Mucosa of rectum (tissue), 2 donors: ENCODE measurements at regions not wholly inside any gene's neighbourhood (a gene's known extent, or its start where the extent isn't known, plus 50 kb on each side); places are given as distances from the start of the nearest gene placed in this dataset.

Experiments used
- H3K27ac ChIP-seq, 2 donors: one replicate each; pipeline ENCODE4 v1.7.0; 2013; ENCODE audit warnings: inconsistent platforms in 2 of 2, low read depth in 2 of 2, low read length in 2 of 2
- H3K27me3 ChIP-seq, 2 donors: one replicate each; pipeline ENCODE4 v1.7.0; 2013; ENCODE audit warnings: low read length in 2 of 2; ENCODE audit not compliant: control insufficient read depth in 2 of 2, insufficient read depth in 2 of 2
- H3K36me3 ChIP-seq, 2 donors: one replicate each; pipeline ENCODE4 v1.7.0; 2013; ENCODE audit warnings: low read length in 2 of 2; ENCODE audit not compliant: control insufficient read depth in 2 of 2, insufficient read depth in 2 of 2
- H3K4me1 ChIP-seq, 2 donors: one replicate each; pipeline ENCODE4 v1.7.0; 2013; ENCODE audit warnings: low read length in 2 of 2, mild to moderate bottlenecking in 1 of 2; ENCODE audit not compliant: control insufficient read depth in 2 of 2, insufficient read depth in 2 of 2
- H3K4me3 ChIP-seq, 2 donors: one replicate each; pipeline ENCODE4 v1.7.0; 2013; ENCODE audit warnings: low read length in 2 of 2
- H3K9ac ChIP-seq, 2 donors: one replicate each; pipeline ENCODE4 v1.7.0; 2013; ENCODE audit warnings: low read length in 2 of 2, low read depth in 1 of 2, mild to moderate bottlenecking in 1 of 2
- H3K9me3 ChIP-seq, 2 donors: one replicate each; pipeline ENCODE4 v1.7.0; 2013; ENCODE audit warnings: low read length in 2 of 2; ENCODE audit not compliant: control insufficient read depth in 2 of 2
- donor health status: healthy.
- donor health status: Normal muscosa, but diverticular disease.

DNA sequence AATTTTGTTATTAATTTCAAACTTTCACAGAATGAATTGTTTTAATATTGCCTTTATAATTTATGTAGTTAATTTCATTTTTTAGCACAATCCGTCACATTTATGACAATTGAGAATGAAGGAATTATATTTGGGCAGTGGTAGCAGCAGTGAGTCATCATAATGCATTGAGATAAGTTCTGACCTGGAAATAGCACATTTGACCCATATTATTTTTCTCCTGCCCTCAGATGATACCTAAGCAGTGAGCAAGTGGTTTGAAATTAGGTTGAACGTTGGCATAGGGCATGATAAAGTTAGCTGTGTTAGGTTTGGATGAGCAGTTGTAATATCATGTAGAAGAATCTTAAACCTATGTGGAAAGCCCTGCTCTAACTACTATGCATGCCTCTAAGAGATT, 1431.3 kb upstream of the CDH8 start:
- Histone ChIP-seq H3K27ac (no peak overlapping the region), H3K9ac (no peak overlapping the region), H3K27me3 (no peaks in the 10 kb centered on the region), H3K4me3 (no peak overlapping the region), H3K36me3 (no peaks in the 10 kb centered on the region), H3K4me1 (no peaks in the 10 kb centered on the region), H3K9me3 (no peaks in the 10 kb centered on the region)

DNA sequence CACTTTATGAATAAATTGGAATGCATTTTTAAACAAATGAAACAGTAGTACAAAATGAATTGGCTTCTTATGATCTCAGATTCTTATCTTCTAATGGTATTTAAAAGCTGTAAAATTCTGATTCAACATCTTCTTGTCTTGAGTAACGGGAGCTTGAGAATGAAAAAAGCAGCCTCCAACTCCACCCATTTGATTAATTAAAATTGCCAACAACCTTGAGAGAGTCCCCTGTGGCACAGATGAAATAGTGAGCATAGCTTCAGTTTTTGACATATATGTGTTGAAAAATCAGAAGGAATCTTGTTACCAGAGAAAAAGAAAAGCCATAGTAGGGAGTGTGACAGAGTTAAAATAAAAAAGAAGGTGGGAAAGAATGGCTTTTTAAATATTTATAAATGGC, 1426.1 kb upstream of the CDH8 start:
- H3K27ac ChIP-seq, result no peak overlapping the region
- no peaks in the 10 kb centered on the region for H3K27me3 ChIP-seq
- no peak overlapping the region for H3K9ac ChIP-seq
- H3K4me1 ChIP-seq, result no peaks in the 10 kb centered on the region
- H3K4me3 ChIP-seq, result no peak overlapping the region
- no peaks in the 10 kb centered on the region for H3K9me3 ChIP-seq
- no peaks in the 10 kb centered on the region for H3K36me3 ChIP-seq

DNA sequence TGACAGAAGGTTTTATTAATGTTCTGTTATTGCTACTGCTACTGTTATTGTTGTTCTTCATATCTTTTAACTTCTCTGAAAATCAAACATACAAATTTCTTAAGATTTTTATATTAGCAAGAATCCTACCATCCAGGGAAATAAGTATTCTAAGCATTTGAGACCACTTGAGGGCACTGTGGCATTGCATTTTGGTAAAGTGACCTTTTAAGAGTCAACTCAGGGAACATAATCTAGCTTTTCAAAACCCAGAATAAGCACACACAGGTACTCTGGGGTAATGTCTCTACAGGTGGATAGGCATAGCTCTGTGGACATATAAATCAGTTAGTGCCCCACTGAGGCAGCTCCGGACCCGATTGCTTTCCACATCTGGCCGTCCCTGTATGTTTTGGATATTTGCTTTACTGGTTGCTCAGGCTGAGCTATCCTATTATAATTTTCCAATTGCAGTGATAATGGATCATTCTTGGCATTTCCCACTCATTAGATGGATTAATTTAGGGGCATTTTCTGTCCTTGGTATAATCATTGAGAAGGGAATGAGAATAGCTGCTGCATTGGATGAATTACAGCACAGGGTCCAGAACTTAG, 1425.1 kb upstream of the CDH8 start:
- Histone ChIP-seq H3K9ac (no peak overlapping the region), H3K4me1 (no peaks in the 10 kb centered on the region), H3K27ac (no peak overlapping the region), H3K9me3 (no peaks in the 10 kb centered on the region), H3K36me3 (no peaks in the 10 kb centered on the region), H3K27me3 (no peaks in the 10 kb centered on the region), H3K4me3 (no peak overlapping the region)

DNA sequence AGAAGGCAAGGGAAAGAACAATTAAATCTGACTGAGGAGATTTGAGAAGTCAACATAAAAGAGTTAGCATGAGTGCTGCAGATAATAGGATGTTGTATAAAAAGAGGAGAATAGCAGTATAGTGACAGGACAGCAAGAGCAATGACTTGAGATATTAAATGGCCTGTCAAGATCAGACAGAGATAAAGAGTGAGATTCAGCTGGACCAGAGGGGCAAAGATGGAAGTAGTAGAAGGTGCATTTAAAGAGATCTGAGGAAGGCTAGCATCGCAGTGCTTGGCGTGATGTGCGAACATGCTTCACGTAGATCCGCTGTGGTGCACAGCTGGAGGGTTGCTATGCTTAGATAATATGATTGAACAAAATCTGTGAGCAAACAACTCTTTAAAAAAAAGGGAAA, 1422.6 kb upstream of the CDH8 start:
- Histone ChIP-seq H3K9me3 (no peaks in the 10 kb centered on the region), H3K4me1 (no peaks in the 10 kb centered on the region), H3K4me3 (no peak overlapping the region), H3K36me3 (no peaks in the 10 kb centered on the region), H3K27me3 (no peaks in the 10 kb centered on the region), H3K27ac (no peak overlapping the region), H3K9ac (no peak overlapping the region)

DNA sequence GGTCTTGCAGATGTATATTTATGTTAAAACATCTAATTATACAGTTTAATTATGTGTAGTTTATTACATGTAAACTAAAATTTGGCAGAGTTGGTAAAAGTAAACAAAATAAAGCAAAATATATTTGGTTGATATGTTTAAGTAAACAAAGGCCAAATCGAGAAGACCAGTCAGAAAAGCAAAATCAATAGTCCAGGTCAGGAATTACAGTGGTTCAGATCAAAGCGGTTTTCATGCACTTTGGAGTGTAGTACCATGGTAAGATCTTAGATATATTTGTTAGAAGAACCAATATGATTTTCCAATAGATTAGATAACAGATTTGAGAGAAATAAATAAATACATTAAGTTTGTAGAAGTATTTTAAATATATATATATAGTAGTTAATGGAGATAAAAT, 1421.6 kb upstream of the CDH8 start:
- Histone ChIP-seq H3K27ac (no peak overlapping the region), H3K9me3 (no peaks in the 10 kb centered on the region), H3K4me1 (no peaks in the 10 kb centered on the region), H3K27me3 (no peaks in the 10 kb centered on the region), H3K9ac (no peak overlapping the region), H3K4me3 (no peak overlapping the region), H3K36me3 (no peaks in the 10 kb centered on the region)

DNA sequence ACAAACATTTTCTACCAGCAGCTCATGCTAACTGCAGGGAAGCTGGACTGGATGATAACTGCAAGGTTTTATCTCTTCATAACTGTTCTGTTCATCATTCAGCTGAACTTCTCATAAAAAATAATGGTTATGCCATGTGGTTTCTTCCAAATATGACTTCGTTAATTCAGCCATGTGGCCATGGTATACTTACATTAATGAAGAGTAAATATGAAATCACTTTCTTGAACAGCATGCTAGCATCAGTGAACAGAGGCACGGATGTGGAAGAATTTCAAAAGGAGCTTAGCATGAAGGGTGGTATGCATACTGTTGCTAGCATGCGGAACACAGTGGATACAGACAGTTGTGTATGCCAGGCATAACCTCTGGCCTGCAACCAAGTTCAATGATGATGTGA, 1417.0 kb upstream of the CDH8 start:
- no peak overlapping the region for H3K27ac ChIP-seq
- H3K4me1 ChIP-seq, result no peaks in the 10 kb centered on the region
- no peak overlapping the region for H3K9ac ChIP-seq
- no peaks in the 10 kb centered on the region for H3K9me3 ChIP-seq
- no peak overlapping the region for H3K4me3 ChIP-seq
- H3K27me3 ChIP-seq, result no peaks in the 10 kb centered on the region
- H3K36me3 ChIP-seq, result no peaks in the 10 kb centered on the region

DNA sequence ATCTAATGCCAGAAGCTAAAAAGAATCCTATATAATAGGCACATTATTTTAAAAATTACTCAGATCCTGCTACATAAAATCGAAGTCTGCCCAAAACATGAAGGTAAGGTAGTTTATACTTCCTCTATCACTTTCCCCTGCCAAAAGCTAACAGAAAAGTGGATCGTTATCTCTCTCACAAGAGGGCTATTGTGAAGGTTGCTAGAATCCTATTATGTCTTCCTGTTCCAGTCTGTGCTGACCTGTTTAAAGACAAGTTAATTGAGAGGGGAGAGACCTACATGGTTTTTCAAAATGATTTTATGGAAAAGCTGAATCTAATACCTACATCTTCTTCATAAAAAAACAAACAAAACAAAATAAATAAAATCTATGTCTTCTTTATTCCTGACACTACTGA, 1410.9 kb upstream of the CDH8 start:
- Histone ChIP-seq H3K4me1 (no peaks in the 10 kb centered on the region), H3K27ac (no peak overlapping the region), H3K9ac (no peak overlapping the region), H3K9me3 (no peaks in the 10 kb centered on the region), H3K4me3 (no peak overlapping the region), H3K27me3 (no peaks in the 10 kb centered on the region), H3K36me3 (no peaks in the 10 kb centered on the region)

DNA sequence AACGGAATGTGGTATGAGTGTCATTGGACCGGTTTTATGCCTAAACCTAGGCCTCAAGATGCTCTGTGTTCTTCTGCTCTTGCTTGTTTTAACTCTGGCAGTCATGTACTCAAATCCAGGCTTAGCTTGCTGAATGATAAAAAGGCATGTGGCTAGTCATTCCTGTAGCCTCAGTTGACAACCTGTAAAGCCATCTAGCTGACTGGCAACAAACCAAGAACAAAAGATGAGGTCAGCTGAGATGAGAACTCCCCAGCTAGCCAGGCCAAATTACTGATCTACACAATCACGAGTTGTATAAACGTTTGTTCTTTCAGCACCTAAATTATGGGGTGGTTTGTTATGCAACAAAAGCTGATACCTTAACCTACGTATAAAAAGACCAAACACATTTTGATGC, 1406.0 kb upstream of the CDH8 start:
- H3K36me3 ChIP-seq, result no peaks in the 10 kb centered on the region
- H3K27me3 ChIP-seq, result no peaks in the 10 kb centered on the region
- H3K27ac ChIP-seq, result no peak overlapping the region
- no peaks in the 10 kb centered on the region for H3K4me1 ChIP-seq
- no peaks in the 10 kb centered on the region for H3K9me3 ChIP-seq
- H3K4me3 ChIP-seq, result no peak overlapping the region
- H3K9ac ChIP-seq, result no peak overlapping the region

DNA sequence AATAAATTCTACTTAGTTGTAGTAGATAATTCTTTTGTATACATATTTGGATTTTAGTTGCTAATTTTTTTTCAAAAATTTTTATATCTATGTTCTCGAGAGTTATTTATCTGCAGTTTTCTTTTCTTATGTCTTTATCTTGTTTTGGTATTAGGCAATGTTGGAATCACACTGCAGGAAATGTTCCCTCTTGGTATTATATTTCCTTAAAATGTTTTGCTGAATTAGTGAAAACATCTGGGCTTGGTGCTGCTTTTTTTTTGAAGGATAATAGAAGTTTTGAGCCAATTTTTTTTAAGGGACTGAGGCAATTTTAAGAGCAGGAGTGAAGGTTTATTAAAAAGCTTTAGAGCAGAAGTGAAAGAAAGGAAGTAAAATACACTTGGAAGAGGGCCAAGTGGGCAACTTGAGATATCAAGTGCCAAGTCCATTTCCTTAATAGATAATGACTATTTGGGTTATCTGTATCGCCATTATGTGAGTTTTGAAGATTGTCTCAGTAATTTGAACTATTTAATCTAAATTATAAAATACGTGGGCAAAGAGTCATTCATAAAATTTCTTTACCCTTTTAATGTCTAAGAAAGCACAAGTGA, 1390.1 kb upstream of the CDH8 start:
- no peak overlapping the region for H3K9ac ChIP-seq
- no peak overlapping the region for H3K4me3 ChIP-seq
- H3K27me3 ChIP-seq, result no peaks in the 10 kb centered on the region
- H3K36me3 ChIP-seq, result no peaks in the 10 kb centered on the region
- H3K27ac ChIP-seq, result no peak overlapping the region
- H3K4me1 ChIP-seq, result no peaks in the 10 kb centered on the region
- H3K9me3 ChIP-seq, result no peaks in the 10 kb centered on the region

DNA sequence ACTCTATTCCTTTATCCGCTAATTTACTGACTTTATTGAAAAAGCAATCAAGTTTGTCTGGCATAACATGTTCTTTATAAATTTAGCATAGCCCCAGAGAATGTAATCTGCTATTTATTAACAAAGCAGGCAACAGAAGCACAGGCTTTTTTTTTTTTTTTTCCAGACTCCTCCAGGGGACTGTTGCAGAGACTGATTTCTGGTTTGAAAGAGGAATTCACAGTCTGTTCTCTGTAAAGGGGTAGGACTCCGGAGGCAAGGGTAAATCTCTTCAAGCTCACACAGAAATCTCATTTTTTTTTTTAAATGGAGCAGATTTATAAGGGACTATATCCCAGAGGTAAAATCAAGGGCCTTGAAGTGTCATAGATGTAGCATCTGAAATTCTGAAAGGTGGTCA, 1386.5 kb upstream of the CDH8 start:
- Histone ChIP-seq H3K9me3 (no peaks in the 10 kb centered on the region), H3K9ac (no peak overlapping the region), H3K4me3 (no peak overlapping the region), H3K4me1 (no peaks in the 10 kb centered on the region), H3K27me3 (no peaks in the 10 kb centered on the region), H3K27ac (no peak overlapping the region), H3K36me3 (no peaks in the 10 kb centered on the region)

DNA sequence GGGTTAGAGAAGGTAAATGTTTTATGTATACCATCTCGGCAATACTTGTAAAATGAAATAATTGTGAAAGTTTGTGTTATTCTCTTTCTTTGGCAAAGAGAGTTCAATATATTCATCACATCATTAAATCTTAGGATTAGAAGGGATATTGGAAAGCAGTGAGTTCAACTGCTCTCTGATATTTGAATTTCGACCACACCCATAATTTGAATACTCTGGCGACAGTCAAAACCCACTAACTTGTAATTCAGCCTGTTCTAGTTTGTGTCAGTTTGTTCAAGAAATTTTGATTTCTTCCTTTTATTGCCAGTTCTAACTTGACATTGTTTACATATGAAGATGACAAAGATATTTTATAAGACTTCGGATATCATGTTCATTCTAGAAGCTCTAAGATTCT, 1380.5 kb upstream of the CDH8 start:
- H3K4me3 ChIP-seq, result no peak overlapping the region
- H3K27ac ChIP-seq, result no peak overlapping the region
- H3K9ac ChIP-seq, result no peak overlapping the region
- no peaks in the 10 kb centered on the region for H3K9me3 ChIP-seq
- no peaks in the 10 kb centered on the region for H3K36me3 ChIP-seq
- no peaks in the 10 kb centered on the region for H3K4me1 ChIP-seq
- H3K27me3 ChIP-seq, result no peaks in the 10 kb centered on the region
